Sigmoid colon (tissue), 6 donors: ENCODE measurements at regions not wholly inside any gene's neighbourhood (a gene's known extent, or its start where the extent isn't known, plus 50 kb on each side); places are given as distances from the start of the nearest gene placed in this dataset.

ENCODE experiments used
- DNase-seq: peaks from one replicate; pipeline ENCODE4 v3.0.0-alpha.2; 2019
- H3K27ac ChIP-seq, 4 donors: fragments of 200-600 bp; sonication (generic); one replicate each; pipeline ENCODE4 v1.5.1; 2016 to 2019; ENCODE audit warnings: mild to moderate bottlenecking in 1 of 4
- H3K27me3 ChIP-seq, 3 donors: fragments of 200-600 bp; sonication (generic); one replicate each; pipeline ENCODE4 v1.5.1; 2019; ENCODE audit warnings: mild to moderate bottlenecking in 1 of 3
- H3K36me3 ChIP-seq, 4 donors: fragments of 200-600 bp; sonication (generic); one replicate each; pipeline ENCODE4 v1.5.1; 2016 to 2019
- H3K4me1 ChIP-seq, 4 donors: fragments of 200-600 bp; sonication (generic); one replicate each; pipeline ENCODE4 v1.5.1; 2017 to 2019
- H3K4me3 ChIP-seq, 4 donors: fragments of 200-600 bp; sonication (generic); one replicate each; pipeline ENCODE4 v1.5.1; 2017 to 2019; ENCODE audit warnings: mild to moderate bottlenecking in 2 of 4, moderate library complexity in 1 of 4
- H3K9me3 ChIP-seq, 4 donors: fragments of 200-600 bp in 3 of 4; sonication (generic) in 3 of 4; one replicate each; pipeline versions ENCODE4 v1.5.1 to v1.6.1; 2013 to 2019
- EP300 ChIP-seq, 4 donors: sonication (generic); formaldehyde crosslinking; IDR thresholded peaks; one replicate each; pipeline ENCODE4 v1.6.1; 2017; ENCODE audit warnings: antibody characterized with exemption in 4 of 4
- POLR2A ChIP-seq, 2 donors: fragments of 450-650 bp; IDR thresholded peaks; one replicate each; pipeline ENCODE4 v1.6.1; 2016; ENCODE audit warnings: antibody characterized with exemption in 2 of 2, mild to moderate bottlenecking in 2 of 2, moderate library complexity in 2 of 2
- POLR2AphosphoS5 ChIP-seq, 4 donors: sonication (generic); formaldehyde crosslinking; IDR thresholded peaks; one replicate each; pipeline ENCODE4 v1.6.1; 2017; ENCODE audit warnings: antibody characterized with exemption in 4 of 4
- WGBS, 2 donors: extraction: QIAGEN DNeasy Blood & Tissue Kit; methylation state at CpG; one replicate each; pipeline ENCODE4 v1.1.7; 2013; 5-methylcytosine and 5-hydroxymethylcytosine counted together
- intact Hi-C: fragments of 100-400 bp; cut with DNase I; formaldehyde crosslinking; loops from one replicate; pipeline ENCODE4 v1.15.1; 2023
- TF ChIP-seq, protein P1 (sequence below), 4 experiments: fragments of 450-650 bp in 3 of 4; fragments of 200-600 bp in 1 of 4; IDR thresholded peaks; one replicate each; pipeline ENCODE4 v1.5.1; 2016 to 2019; ENCODE audit warnings: antibody characterized with exemption in 4 of 4, mild to moderate bottlenecking in 3 of 4, moderate library complexity in 2 of 4
- donor health status: healthy with polysubstance abuse.
- donor health status: healthy.

DNA sequence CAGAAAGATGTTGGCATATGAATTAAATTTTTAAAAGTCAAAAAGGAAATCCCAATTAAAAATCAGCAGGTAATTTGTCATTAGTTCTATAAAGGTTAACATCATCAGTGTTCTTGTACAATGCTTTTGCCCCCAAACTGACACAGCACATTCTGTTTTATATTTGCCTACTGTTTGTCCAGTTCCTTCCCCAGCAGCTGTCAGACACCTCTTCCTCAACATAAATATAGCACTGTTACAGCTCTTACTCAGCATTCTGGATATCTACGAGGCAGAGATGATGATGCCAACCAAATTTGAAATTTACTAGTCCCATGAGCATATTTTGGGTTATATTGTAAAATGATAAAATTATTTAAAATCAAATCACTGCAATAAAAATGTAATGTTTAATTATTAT lies 124.6 kb downstream of the SINHCAF start:
- TF ChIP-seq EP300 (IDR thresholded peaks at IDR 0.05): no peak
- no peak for TF ChIP-seq POLR2A (IDR thresholded peaks at IDR 0.05)
- TF ChIP-seq, protein P1, sequence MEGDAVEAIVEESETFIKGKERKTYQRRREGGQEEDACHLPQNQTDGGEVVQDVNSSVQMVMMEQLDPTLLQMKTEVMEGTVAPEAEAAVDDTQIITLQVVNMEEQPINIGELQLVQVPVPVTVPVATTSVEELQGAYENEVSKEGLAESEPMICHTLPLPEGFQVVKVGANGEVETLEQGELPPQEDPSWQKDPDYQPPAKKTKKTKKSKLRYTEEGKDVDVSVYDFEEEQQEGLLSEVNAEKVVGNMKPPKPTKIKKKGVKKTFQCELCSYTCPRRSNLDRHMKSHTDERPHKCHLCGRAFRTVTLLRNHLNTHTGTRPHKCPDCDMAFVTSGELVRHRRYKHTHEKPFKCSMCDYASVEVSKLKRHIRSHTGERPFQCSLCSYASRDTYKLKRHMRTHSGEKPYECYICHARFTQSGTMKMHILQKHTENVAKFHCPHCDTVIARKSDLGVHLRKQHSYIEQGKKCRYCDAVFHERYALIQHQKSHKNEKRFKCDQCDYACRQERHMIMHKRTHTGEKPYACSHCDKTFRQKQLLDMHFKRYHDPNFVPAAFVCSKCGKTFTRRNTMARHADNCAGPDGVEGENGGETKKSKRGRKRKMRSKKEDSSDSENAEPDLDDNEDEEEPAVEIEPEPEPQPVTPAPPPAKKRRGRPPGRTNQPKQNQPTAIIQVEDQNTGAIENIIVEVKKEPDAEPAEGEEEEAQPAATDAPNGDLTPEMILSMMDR (IDR thresholded peaks at IDR 0.05): no peak
- no peak for TF ChIP-seq POLR2AphosphoS5 (IDR thresholded peaks at IDR 0.05)
- H3K4me1 ChIP-seq: peaks cover 0 to 13% (median 0%) of the 10 kb centered on the region in 4 donors
- intact Hi-C loops: no loop called here

DNA sequence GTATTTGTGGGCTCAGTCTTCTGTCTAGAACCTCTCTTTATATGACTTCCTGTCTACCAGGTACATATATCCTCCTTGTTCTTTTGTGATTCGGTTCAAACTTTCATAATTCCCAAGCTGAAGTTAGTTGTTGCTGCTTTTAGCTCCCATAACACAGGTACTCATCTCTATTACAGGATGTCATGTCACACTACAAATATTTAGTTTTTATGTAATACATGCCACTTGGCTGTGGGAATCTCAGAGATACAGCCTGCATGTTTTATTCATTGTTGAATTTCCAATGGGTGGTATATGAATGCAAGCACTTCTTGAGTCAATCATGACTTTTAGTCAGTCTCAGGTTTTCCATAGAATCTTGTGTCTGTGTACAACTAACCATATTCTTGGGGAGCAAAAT lies 122.7 kb downstream of the SINHCAF start:
- no peaks in the 10 kb centered on the region for H3K9me3 ChIP-seq
- H3K27me3 ChIP-seq: no peaks in the 10 kb centered on the region
- WGBS, 2 donors: 48 to 64% methylated on average over 1 of the region's 1 CpG
- no peak overlapping the region for H3K27ac ChIP-seq
- intact Hi-C loops: no loop called here
- no peaks in the 10 kb centered on the region for H3K36me3 ChIP-seq
- H3K4me1 ChIP-seq: peaks cover 0 to 13% (median 0%) of the 10 kb centered on the region in 4 donors
- no peak for DNase-seq
- no peak overlapping the region for H3K4me3 ChIP-seq
- TF ChIP-seq POLR2AphosphoS5 (IDR thresholded peaks at IDR 0.05) (no peak), POLR2A (IDR thresholded peaks at IDR 0.05) (no peak), EP300 (IDR thresholded peaks at IDR 0.05) (no peak)
- TF ChIP-seq, protein P1 (IDR thresholded peaks at IDR 0.05): no peak

More for the DNA sequence above, 124.6 kb downstream of the SINHCAF start:
- no peak for DNase-seq
- H3K36me3 ChIP-seq: no peaks in the 10 kb centered on the region
- WGBS, 2 donors: 29 to 54% methylated on average over 1 of the region's 1 CpG
- H3K9me3 ChIP-seq: no peaks in the 10 kb centered on the region
- H3K4me3 ChIP-seq: no peak overlapping the region
- no peaks in the 10 kb centered on the region for H3K27me3 ChIP-seq
- no peak overlapping the region for H3K27ac ChIP-seq

DNA sequence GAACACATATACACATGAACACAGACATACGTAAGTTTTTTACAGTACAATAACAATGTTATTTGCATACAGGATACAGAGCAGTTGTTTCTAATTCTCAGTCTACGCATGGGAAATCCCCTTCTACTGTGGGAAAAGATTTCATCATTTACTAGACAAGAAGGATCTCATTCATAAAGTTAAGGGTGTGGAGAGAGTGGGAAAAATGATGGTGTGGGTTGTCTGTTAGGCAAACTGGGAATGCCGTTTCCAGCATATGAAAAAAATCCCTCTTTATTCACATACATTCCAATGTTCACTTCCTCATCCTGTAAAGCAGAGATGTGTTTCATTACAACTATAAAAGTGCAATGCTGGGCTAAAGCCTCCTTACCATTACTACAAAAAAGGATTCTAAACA lies 120.9 kb downstream of the SINHCAF start:
- Histone ChIP-seq H3K27ac (no peak overlapping the region), H3K36me3 (no peaks in the 10 kb centered on the region), H3K4me3 (no peak overlapping the region), H3K9me3 (no peaks in the 10 kb centered on the region), H3K27me3 (no peaks in the 10 kb centered on the region), H3K4me1 (peaks cover 0 to 13% (median 0%) of the 10 kb centered on the region in 4 donors)
- DNase-seq: no peak
- intact Hi-C loops: no loop called here
- WGBS, 2 donors: 5 to 20% methylated on average over 3 of the region's 3 CpGs
- peak in 1 of 4 donors; percentile 5 for TF ChIP-seq POLR2AphosphoS5 (IDR thresholded peaks at IDR 0.05)
- TF ChIP-seq EP300 (IDR thresholded peaks at IDR 0.05): no peak

DNA sequence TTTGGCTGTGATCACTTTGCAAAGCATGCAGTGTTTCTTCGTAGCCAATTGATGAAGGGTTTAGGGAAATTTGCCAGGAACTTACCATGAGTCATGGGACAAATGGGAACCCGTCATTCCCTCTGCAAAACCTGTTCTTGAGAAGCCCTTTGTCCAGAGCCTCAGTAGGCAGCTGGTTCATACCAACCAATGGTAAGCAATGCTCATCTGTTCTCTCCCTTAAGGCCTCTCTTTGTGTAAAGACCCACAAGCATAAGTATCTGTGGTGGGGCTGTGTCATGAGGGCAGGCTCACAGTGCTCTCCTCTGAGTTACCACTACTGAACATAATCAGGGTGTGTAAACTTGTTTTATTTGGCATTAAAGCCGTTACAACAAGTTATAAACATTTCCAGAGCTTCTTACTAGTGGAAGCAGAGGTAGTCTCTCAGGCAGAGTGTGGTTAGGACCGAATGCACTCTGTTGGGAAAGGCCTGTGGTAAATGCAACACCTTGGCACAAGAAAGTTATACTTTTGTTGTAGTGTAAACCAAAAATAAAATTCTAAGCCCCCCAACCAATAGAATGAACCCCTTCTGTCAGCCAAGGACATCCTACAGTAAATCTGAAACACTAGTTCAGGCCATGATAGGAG lies 119.8 kb downstream of the SINHCAF start:
- H3K27me3 ChIP-seq: no peaks in the 10 kb centered on the region
- no peak overlapping the region for H3K27ac ChIP-seq
- DNase-seq: peak; percentile 39
- H3K4me1 ChIP-seq: peaks cover 0 to 13% (median 0%) of the 10 kb centered on the region in 4 donors
- H3K36me3 ChIP-seq: no peaks in the 10 kb centered on the region
- 58% methylated on average over 4 of the region's 4 CpGs for WGBS, 2 donors
- no peaks in the 10 kb centered on the region for H3K9me3 ChIP-seq
- no peak overlapping the region for H3K4me3 ChIP-seq
- TF ChIP-seq EP300 (IDR thresholded peaks at IDR 0.05) (no peak), POLR2A (IDR thresholded peaks at IDR 0.05) (no peak), POLR2AphosphoS5 (IDR thresholded peaks at IDR 0.05) (no peak)
- TF ChIP-seq, protein P1 (IDR thresholded peaks at IDR 0.05): no peak
- intact Hi-C loops: no loop called here

DNA sequence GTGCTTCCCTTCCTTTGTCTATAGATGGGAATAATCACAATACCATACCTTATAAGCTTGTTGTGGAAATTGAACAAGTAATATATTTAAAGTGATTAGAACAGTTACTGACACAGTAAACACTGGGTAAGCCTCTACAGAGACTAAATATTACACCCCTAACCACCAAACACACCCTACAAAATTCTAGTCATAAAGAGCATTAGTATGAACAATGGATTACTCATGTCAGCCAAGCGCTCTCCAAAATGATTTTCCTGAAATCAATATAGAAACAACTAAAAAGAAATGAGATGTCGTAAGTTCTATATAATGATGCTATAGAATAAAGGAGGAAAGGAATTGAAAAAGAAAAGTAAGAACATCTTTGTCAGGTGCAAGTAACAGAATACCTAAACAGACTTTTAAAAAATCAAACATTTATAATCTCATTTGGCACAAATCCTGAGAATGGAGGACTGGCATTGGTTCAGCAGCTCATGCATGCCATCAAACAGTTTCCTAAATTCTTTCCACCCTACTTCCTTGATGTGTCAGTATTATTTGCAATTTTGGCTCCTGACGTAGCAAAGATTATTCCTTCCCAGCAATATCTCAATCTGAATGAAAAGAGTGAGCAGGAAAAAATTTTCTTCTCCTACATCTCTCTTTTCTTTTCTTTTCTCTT lies 118.0 kb downstream of the SINHCAF start:
- intact Hi-C loops: no loop called here
- 77 to 82% methylated on average over 3 of the region's 3 CpGs for WGBS, 2 donors
- H3K4me3 ChIP-seq: no peak overlapping the region
- TF ChIP-seq EP300 (IDR thresholded peaks at IDR 0.05) (no peak), POLR2AphosphoS5 (IDR thresholded peaks at IDR 0.05) (no peak), POLR2A (IDR thresholded peaks at IDR 0.05) (no peak)
- TF ChIP-seq, protein P1 (IDR thresholded peaks at IDR 0.05): no peak
- H3K27ac ChIP-seq: no peak overlapping the region
- H3K9me3 ChIP-seq: no peaks in the 10 kb centered on the region
- no peaks in the 10 kb centered on the region for H3K36me3 ChIP-seq
- H3K4me1 ChIP-seq: peaks cover 0 to 13% (median 0%) of the 10 kb centered on the region in 4 donors
- no peak for DNase-seq
- H3K27me3 ChIP-seq: no peaks in the 10 kb centered on the region
